OCI-LY7 (cell line): ENCODE measurements at regions not wholly inside any gene's neighbourhood (a gene's known extent, or its start where the extent isn't known, plus 50 kb on each side); places are given as distances from the start of the nearest gene placed in this dataset.

Source experiments
- CTCF ChIP-seq: fragments of 200-600 bp; sonication (generic); conservative IDR thresholded peaks from 2 replicates; pipeline ENCODE4 v1.5.1; 2014; ENCODE audit warnings: mild to moderate bottlenecking, antibody characterized with exemption, low read length, moderate library complexity, mixed read lengths
- EZH2phosphoT487 ChIP-seq: fragments of 200-600 bp; sonication (generic); IDR thresholded peaks from 2 replicates; pipeline ENCODE4 v1.6.1; 2018; ENCODE audit warnings: low read depth, borderline replicate concordance, mild to moderate bottlenecking, mixed run types, antibody characterized with exemption, low read length, moderate library complexity, mixed read lengths

GRCh38 chr4:116537828-116538227 is 547.5 kb downstream of the TRAM1L1 start:
- TF ChIP-seq CTCF (no peak), EZH2phosphoT487 (no peak)
